ENCODE measurements at regions not wholly inside any gene's neighbourhood (a gene's known extent, or its start where the extent isn't known, plus 50 kb on each side); places are given as distances from the start of the nearest gene placed in this dataset.

GRCh38 chrX:20906571-20906970 is 467.6 kb upstream of the CNKSR2 start:
- no peak for TF ChIP-seq CTCF (tag by site-specific recombination; IDR thresholded peaks at IDR 0.05)
- TF ChIP-seq ZNF585B (tag by site-specific recombination; IDR thresholded peaks at IDR 0.05): no peak
